Ureter (tissue), 1 donor: ENCODE measurements at regions not wholly inside any gene's neighbourhood (a gene's known extent, or its start where the extent isn't known, plus 50 kb on each side); places are given as distances from the start of the nearest gene placed in this dataset.

Experiments used
- DNase-seq: peaks from one replicate; pipeline ENCODE4 v3.0.0-alpha.2; 2020; ENCODE audit warnings: low spot score
- donor health status: DM: yes; HTN: yes; CAD: no.

- no peak for DNase-seq
These were observed 217.0 kb upstream of the ADARB2 start for GRCh38 chr10:1954300-1954699.

DNA sequence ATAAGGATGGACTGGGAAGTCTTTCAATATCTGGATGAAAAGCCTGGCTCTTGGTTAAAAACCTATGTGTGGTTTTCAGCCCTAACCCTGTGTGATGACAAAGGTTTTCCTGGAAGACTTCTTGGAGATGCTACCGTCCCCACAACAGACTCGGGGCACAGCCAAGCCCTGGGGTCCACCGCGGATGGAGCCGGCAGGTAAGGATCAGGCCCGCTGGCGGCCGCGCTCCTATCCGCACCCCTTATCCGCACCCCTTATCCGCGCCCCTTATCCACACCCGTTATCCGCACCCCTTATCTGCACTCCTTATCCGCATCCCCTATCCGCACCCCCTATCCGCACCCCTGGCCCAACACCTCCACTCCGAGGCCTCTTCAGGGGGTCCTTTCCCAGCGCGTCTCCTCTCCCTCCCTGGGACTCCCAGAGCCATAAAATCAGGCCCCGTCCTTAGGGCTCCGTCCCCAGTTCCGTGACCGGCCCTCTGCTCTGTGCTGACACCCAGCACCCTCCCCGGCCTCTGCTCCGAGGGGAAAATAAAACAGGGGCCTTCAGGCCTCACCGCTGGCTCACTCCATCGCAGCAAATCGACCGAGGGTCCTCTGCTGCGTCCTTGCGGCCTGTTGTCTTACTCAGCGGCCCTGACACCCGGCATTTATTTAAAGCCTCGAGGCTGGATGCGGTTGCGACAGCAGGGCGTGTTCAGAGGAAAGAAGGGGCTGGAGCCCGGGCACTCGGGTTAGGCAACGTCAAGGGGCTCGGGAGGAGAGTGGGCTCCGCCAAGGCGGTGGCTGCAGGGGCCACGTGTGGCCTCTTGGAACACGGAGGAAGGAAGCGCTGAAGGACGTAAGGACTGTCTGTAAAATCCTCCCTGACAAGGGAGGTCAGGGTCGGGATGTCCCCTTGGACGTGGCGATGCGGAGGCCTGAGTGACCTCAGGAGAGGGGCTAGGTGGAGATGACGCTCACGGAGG, 215.1 kb upstream of the ADARB2 start:
- no peak for DNase-seq

DNA sequence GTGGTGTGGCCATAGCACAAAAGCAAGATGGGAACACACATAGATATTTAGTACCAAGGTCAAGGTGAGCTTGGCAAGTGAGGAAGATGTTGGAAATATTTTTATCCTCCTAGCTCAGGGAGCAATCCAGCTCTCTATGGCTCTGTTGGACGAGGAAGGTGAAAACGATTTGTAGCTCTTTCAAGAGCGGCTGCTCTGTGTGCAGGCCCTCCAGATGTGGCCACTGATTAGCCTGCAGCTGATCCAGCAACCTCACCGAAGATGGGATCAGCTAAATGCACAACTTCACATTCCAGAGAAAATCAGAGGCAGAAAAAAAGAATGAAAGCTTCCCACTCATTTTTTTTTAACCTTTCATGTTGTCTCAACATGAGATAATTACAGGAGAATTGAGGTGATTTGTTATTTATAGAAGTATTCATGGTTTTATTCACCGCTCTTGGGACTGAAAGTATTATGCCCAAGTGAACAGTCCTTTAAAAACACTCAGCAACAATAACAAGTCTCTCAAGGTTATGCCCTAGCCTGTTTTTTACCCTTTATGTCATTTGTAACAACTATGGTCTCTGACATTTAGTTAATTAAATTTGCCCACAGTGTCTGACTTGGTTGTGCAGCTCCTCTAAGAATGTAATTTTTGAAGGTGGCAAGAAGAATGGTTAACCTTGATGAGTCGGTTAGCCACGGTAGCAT, 213.6 kb upstream of the ADARB2 start:
- DNase-seq, result no peak

DNA sequence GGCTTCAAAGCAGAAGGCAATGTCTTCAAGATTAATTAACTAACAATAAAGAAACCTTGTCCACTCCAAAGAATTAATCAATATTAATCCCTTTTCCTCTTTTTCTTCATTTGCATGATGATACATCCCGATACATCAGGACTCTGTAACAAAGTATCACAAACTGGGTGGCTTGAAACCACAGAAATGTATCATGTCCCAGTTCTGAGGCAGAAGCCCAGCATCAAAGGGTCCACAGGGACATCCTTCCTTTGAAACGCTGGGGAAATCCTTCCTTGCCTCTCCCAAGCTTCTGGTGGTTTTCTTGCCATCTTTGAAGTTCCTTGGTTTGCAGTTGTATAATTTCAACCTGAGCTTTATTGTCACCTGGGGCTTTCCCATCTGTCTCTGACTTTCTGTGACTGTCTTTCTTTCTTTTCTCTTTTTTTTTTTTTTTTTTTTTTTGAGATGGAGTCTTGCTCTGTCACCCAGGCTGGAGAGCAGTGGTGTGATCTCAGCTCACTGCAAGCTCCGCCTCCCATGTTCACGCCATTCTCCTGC, 210.2 kb upstream of the ADARB2 start:
- DNase-seq, result no peak

GRCh38 chr10:1944487-1944886, 207.2 kb upstream of the ADARB2 start:
- no peak for DNase-seq

GRCh38 chr10:1942478-1942877, 205.2 kb upstream of the ADARB2 start:
- DNase-seq, result no peak

DNA sequence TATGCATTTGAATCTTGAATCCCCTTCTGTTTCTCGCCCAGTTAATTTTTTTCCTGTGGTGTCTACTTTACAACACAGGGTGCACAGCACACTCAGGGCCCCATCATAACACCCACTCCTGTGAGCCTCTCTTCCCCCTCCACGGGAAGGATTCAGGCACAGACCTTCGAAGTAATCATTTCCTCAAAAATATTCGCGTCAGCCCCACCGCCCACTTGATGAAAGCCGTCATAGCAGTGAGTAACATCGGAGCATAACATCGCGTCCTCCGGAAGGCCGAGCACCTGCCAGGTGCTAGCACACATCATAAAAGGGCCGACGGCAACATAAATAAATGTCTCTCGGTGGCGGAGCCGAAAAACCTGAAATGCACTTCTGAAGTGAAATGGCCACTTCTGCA, 201.7 kb upstream of the ADARB2 start:
- DNase-seq, result no peak

DNA sequence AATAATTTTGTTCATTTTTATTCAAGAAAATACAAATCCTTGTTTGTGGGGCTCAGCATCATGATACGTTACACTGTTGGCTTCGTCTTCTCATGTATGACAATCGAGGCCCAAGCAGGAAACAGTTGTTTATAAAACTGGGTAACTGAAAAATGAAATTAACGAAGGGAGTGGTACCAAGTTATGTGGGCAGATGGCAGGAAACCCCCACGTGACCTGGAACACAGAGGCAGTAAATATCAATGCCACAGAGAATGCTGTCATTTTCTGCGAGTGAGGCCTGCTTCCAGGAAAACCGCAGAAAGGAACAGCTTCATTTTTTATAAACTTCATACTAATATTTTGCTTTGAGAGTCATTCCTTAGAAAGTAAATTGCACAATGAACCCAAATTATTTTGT, 201.0 kb upstream of the ADARB2 start:
- DNase-seq, result no peak

GRCh38 chr10:1935912-1936311, 198.6 kb upstream of the ADARB2 start:
- DNase-seq, result no peak

DNA sequence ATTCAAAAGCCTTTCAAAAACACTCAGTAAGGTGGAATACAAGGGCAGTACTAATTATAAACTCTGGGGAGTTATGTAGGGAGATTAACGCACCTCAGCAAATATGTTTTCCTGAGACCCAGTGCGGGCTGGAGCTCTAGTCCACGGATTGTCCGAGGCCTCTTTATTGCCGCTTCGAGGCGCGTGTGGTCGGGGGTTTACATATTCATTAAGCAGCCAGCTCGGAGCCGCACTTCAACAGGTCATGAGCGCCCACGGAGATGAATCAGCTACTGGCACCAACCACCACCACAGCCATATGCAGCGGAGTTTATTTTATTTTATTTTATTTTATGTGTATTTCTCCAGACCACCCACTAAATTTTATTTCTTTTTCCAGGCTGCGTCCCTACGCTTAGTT, 195.9 kb upstream of the ADARB2 start:
- no peak for DNase-seq

- no peak for DNase-seq
These were observed 195.4 kb upstream of the ADARB2 start for GRCh38 chr10:1932692-1933094.

DNA sequence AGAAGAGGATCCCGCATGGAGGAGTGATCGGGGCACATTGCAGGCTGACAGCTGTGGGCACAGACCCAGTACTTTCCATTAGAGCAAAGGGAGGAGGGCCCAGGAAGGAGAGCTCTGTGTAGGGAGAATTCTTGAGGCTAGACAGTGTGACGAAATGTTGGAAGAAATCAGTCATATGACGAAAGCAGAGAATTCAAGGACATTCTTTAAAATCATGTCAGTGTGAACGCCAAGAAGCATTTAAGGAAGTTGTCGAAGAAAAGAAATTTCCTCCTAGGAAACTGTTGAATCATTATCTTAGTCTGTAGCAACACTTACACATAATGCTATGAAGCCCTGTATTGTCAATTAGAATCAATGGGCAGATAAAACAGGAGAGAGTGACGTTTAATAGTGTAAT, 191.3 kb upstream of the ADARB2 start:
- no peak for DNase-seq

DNA sequence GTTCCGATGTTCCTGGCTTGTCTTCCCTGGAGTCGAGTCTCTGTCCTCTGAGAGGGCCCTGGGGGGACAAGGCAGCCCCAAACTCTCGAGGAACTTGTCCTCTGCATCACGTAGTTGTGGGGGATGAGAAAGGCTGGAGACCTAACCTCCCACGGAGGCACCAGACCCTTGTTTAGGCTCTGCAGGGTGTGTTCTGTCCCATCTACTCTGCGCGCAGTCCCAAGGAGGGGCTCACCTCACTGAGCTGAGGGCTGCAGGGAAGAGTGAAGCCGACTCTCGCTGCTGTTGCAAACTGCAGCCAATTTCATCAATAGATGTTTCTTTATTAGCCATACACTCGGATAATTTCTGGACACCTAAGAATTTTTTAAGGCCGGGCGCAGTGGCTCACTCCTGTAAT, 186.7 kb upstream of the ADARB2 start:
- DNase-seq, result no peak

DNA sequence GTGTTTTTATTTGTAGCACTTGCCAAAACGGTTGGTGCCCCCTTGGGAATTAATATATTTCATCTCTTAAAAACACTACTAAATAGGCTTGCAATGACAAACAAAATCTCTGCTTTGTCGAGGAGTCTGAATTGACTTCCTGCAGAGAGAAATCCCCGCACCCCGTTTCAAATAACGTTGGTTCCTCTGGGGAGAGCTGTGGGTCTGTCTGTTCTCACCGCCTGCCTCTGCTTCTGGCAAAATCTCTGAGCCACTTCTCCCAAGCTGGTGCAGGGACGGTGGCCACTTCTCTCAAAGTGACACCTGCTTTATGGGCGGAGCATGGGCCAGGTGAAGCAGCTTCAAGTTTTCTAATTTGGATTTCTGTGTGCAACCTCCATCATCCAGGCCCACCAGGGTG, 186.3 kb upstream of the ADARB2 start:
- DNase-seq, result no peak

DNA sequence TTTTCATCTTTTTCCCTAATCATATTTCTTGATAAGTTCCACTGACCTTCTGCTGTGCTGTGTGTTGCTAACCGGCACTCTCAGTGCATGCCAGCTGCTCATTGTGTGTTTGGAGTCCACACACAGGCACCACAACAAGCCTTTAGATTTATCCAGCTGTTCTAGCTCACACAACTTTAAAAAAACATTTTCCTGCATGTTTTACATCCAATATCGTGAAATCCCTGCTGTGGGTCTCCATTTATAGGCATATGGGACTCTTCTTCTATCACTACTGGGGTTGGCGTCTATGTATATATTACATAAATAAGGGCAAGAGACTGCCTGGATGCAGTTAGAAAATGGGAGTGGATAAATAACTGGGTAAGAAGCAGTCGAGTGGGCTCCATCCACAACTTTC, 183.6 kb upstream of the ADARB2 start:
- DNase-seq, result no peak

DNA sequence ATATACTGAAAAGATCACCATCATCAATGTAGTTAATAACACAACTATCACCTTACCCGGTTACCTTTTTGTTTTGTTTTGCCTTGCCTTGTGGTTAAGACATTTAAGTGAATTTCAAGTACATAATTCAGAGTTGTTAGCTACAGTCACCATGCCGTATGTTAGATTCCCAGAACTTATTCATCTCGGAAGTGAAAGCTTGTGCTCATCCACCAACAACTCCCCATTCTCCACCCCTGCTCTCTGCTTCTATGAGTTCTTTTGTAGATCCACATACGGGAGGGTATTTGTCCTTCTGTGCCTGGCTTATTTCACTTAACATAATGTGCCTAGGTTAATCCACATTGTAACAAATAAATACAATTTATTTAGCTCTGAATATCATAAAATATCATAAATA, 182.8 kb upstream of the ADARB2 start:
- no peak for DNase-seq

- no peak for DNase-seq
These were observed 174.4 kb upstream of the ADARB2 start for GRCh38 chr10:1911771-1912170.

GRCh38 chr10:1903982-1904381, 166.7 kb upstream of the ADARB2 start:
- no peak for DNase-seq

GRCh38 chr10:1896153-1896552, 158.8 kb upstream of the ADARB2 start:
- DNase-seq, result no peak

DNA sequence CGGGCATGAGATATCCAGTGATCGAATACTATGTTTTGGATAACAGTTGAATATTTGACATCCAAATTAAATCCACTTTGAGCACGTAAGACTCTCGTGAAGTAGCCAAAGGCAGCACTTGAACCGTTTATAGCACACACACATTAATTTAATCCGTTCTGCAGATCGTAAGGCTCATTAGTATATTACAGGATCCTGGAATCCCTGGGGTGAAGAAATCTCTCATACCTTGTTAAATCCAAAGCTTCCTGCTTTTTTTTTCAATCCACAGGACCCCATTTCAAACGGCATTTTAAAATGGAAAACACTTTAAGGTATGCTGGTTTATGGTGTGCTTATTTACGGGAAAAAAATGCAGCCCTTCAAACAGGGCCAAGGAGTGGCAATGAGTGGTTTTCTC, 158.4 kb upstream of the ADARB2 start:
- no peak for DNase-seq

GRCh38 chr10:1894912-1895311, 157.6 kb upstream of the ADARB2 start:
- DNase-seq, result no peak

DNA sequence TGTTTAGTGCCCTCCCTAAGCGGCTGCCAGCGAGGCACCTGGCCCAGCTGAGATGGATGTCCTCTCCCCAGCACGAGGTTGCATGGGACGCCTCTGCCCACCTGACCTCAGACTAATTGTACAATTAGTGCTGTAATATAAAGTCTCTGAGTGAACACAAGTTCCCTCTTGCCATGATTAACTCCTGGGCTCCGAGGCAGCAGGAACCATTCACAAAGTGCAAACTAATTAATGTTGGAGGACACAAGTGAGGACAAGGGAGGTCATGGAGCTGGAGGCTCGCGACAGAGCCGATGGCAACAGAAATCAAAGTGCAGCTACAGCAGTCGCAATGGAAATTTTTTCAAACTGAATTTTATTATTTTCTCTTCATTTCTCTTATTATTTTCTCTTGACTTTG, 156.6 kb upstream of the ADARB2 start:
- no peak for DNase-seq

- no peak for DNase-seq
These were observed 148.7 kb upstream of the ADARB2 start for GRCh38 chr10:1886039-1886438.
